Loucy (cell line): ENCODE measurements at regions not wholly inside any gene's neighbourhood (a gene's known extent, or its start where the extent isn't known, plus 50 kb on each side); places are given as distances from the start of the nearest gene placed in this dataset.

Source experiments
- H2AFZ ChIP-seq: fragments of 200-600 bp; sonication (generic); 2 replicates; pipeline ENCODE4 v1.6.0; 2016; ENCODE audit warnings: antibody characterized with exemption, mild to moderate bottlenecking, low read length, moderate library complexity
- H3F3A ChIP-seq: fragments of 200-600 bp; 2 replicates; pipeline ENCODE4 v1.6.0; 2016; ENCODE audit warnings: antibody characterized with exemption, low read depth, mild to moderate bottlenecking
- H3K27me3 ChIP-seq: fragments of 200-600 bp; sonication (generic); 2 replicates; pipeline ENCODE4 v1.6.1; 2014; ENCODE audit warnings: low read length, mild to moderate bottlenecking; ENCODE audit not compliant: insufficient read depth, poor library complexity, severe bottlenecking
- H3K36me3 ChIP-seq: fragments of 200-600 bp; sonication (generic); 2 replicates; pipeline ENCODE4 v1.6.1; 2016; ENCODE audit warnings: low read length; ENCODE audit not compliant: insufficient read depth
- H3K4me1 ChIP-seq: fragments of 200-600 bp; sonication (generic); 2 replicates; pipeline ENCODE4 v1.5.1; 2014; ENCODE audit warnings: low read length, mild to moderate bottlenecking; ENCODE audit not compliant: insufficient read depth, poor library complexity, severe bottlenecking
- H3K4me2 ChIP-seq: fragments of 200-600 bp; sonication (generic); 2 replicates; pipeline ENCODE4 v1.6.0; 2014; ENCODE audit warnings: antibody characterized with exemption, low read length, low read depth, mild to moderate bottlenecking; ENCODE audit not compliant: poor library complexity, severe bottlenecking
- H3K4me3 ChIP-seq: fragments of 200-600 bp; sonication (generic); 2 replicates; pipeline ENCODE4 v1.5.1; 2014; ENCODE audit warnings: low read length, mild to moderate bottlenecking, mixed read lengths; ENCODE audit not compliant: poor library complexity, severe bottlenecking
- H3K79me2 ChIP-seq: fragments of 200-600 bp; sonication (generic); 2 replicates; pipeline ENCODE4 v1.6.1; 2014; ENCODE audit warnings: low read length; ENCODE audit not compliant: insufficient read depth
- H3K9ac ChIP-seq: fragments of 200-600 bp; sonication (generic); 2 replicates; pipeline ENCODE4 v1.6.0; 2014; ENCODE audit warnings: mild to moderate bottlenecking, low read depth, low read length, moderate library complexity; ENCODE audit not compliant: poor library complexity, severe bottlenecking
- H3K9me2 ChIP-seq: fragments of 200-600 bp; sonication (generic); replicated peaks from 2 replicates; pipeline ENCODE4 v1.6.1; 2016; ENCODE audit warnings: low read depth, low read length, mixed read lengths
- H3K9me3 ChIP-seq: fragments of 200-600 bp; sonication (generic); 2 replicates; pipeline ENCODE4 v1.6.1; 2014; ENCODE audit warnings: mild to moderate bottlenecking, antibody characterized with exemption, low read length, low read depth; ENCODE audit not compliant: insufficient read depth
- H4K20me1 ChIP-seq: fragments of 200-600 bp; sonication (generic); 2 replicates; pipeline ENCODE4 v1.6.0; 2014; ENCODE audit warnings: antibody characterized with exemption, low read length, mild to moderate bottlenecking; ENCODE audit not compliant: insufficient read depth, poor library complexity, severe bottlenecking
- EZH2phosphoT487 ChIP-seq: fragments of 200-600 bp; IDR thresholded peaks from 2 replicates; pipeline ENCODE4 v1.6.1; 2018; ENCODE audit warnings: antibody characterized with exemption, mild to moderate bottlenecking, moderate library complexity, borderline replicate concordance
- TF ChIP-seq, protein P1 (sequence below): fragments of 200-600 bp; sonication (generic); conservative IDR thresholded peaks from 2 replicates; pipeline ENCODE4 v1.5.1; 2014; ENCODE audit warnings: mild to moderate bottlenecking, antibody characterized with exemption, low read length

GRCh38 chr12:45669792-45670191 is 59.7 kb upstream of the ARID2 start:
- Histone ChIP-seq H3K4me1 (peaks cover 33% of the 10 kb centered on the region), H4K20me1 (no peaks in the 10 kb centered on the region), H2AFZ (no peak overlapping the region; the same call in 1 of the 2 replicates), H3K36me3 (no peaks in the 10 kb centered on the region), H3K4me2 (peak overlapping the region; percentile 61), H3K4me3 (no peak overlapping the region), H3K79me2 (no peaks in the 10 kb centered on the region), H3F3A (no peaks in the 10 kb centered on the region), H3K9ac (no peak overlapping the region), H3K9me3 (no peaks in the 10 kb centered on the region), H3K9me2 (no peaks in the 10 kb centered on the region), H3K27me3 (no peaks in the 10 kb centered on the region)
- no peak for TF ChIP-seq EZH2phosphoT487
- TF ChIP-seq, protein P1, sequence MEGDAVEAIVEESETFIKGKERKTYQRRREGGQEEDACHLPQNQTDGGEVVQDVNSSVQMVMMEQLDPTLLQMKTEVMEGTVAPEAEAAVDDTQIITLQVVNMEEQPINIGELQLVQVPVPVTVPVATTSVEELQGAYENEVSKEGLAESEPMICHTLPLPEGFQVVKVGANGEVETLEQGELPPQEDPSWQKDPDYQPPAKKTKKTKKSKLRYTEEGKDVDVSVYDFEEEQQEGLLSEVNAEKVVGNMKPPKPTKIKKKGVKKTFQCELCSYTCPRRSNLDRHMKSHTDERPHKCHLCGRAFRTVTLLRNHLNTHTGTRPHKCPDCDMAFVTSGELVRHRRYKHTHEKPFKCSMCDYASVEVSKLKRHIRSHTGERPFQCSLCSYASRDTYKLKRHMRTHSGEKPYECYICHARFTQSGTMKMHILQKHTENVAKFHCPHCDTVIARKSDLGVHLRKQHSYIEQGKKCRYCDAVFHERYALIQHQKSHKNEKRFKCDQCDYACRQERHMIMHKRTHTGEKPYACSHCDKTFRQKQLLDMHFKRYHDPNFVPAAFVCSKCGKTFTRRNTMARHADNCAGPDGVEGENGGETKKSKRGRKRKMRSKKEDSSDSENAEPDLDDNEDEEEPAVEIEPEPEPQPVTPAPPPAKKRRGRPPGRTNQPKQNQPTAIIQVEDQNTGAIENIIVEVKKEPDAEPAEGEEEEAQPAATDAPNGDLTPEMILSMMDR: no peak

GRCh38 chr12:45670346-45671065 is 59.0 kb upstream of the ARID2 start:
- H3K4me3 ChIP-seq: peak overlapping the region; percentile 26
- H3K4me1 ChIP-seq: peaks cover 33% of the 10 kb centered on the region
- H4K20me1 ChIP-seq: no peaks in the 10 kb centered on the region
- H3K4me2 ChIP-seq: peak overlapping the region; percentile 61
- no peaks in the 10 kb centered on the region for H3K9me3 ChIP-seq
- H3K9ac ChIP-seq: no peak overlapping the region
- no peak for TF ChIP-seq EZH2phosphoT487
- TF ChIP-seq, protein P1: no peak
- no peaks in the 10 kb centered on the region for H3K27me3 ChIP-seq
- H3F3A ChIP-seq: no peaks in the 10 kb centered on the region
- no peaks in the 10 kb centered on the region for H3K79me2 ChIP-seq
- no peaks in the 10 kb centered on the region for H3K36me3 ChIP-seq
- no peak overlapping the region for H2AFZ ChIP-seq
- H3K9me2 ChIP-seq: no peaks in the 10 kb centered on the region

DNA sequence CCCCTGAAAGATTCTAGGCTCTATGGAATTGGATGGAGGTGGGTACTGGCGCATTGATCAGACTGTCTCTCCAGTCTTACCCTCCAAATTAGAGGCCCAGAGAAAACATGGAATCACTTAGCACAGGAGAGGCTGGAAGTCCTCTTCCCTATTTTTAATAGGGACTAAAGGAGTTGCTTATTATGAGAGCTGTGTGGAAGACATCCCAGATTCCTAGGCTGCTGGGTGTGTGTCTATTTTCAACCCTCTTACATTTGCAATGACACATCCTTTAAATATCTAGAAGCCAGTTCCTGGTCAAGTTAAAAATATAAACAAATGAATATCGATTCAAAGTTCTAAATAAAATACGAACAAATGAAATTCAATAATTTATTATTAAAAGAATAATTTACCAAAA is 58.3 kb upstream of the ARID2 start:
- Histone ChIP-seq H3K9me2 (no peaks in the 10 kb centered on the region), H3K4me1 (peaks cover 33% of the 10 kb centered on the region), H3K9ac (no peak overlapping the region), H3K9me3 (no peaks in the 10 kb centered on the region), H3K4me2 (no peak overlapping the region), H3K79me2 (no peaks in the 10 kb centered on the region), H4K20me1 (no peaks in the 10 kb centered on the region), H3F3A (no peaks in the 10 kb centered on the region), H2AFZ (no peak overlapping the region), H3K27me3 (no peaks in the 10 kb centered on the region), H3K4me3 (no peak overlapping the region), H3K36me3 (no peaks in the 10 kb centered on the region)
- TF ChIP-seq, protein P1: no peak
- TF ChIP-seq EZH2phosphoT487: no peak
